ENCODE measurements at regions not wholly inside any gene's neighbourhood (a gene's known extent, or its start where the extent isn't known, plus 50 kb on each side); places are given as distances from the start of the nearest gene placed in this dataset.
A peak's percentile ranks its signal among the peaks of the same experiment; 100 is the strongest.
"Not testable (repeated sequence)": the region's sequence is repeated elsewhere in the genome, so short reads cannot be mapped to it uniquely, and the experiment has no call there.

- DNase-seq (ENCODE audit: low spot score), result no peak
Observed at GRCh38 chr9:84502066-84502465, 161.5 kb upstream of the SLC28A3 start.

- DNase-seq (ENCODE audit: low spot score), result no peak
Observed at GRCh38 chr9:84504360-84504759, 163.8 kb upstream of the SLC28A3 start.

GRCh38 chr9:84511651-84512050, 157.9 kb upstream of the NTRK2 start:
- DNase-seq (ENCODE audit: low spot score), result no peak

GRCh38 chr9:84512493-84512892, 157.0 kb upstream of the NTRK2 start:
- no peak for DNase-seq (ENCODE audit: low spot score)

- no peak for DNase-seq (ENCODE audit: low spot score)
Observed at GRCh38 chr9:84513473-84513872, 156.1 kb upstream of the NTRK2 start.

- no peak for DNase-seq (ENCODE audit: low spot score)
Observed at GRCh38 chr9:84513979-84514378, 155.6 kb upstream of the NTRK2 start.

GRCh38 chr9:84514421-84514820, 155.1 kb upstream of the NTRK2 start:
- peak; percentile 47 for DNase-seq (ENCODE audit: low spot score)

- no peak for DNase-seq (ENCODE audit: low spot score)
Observed at GRCh38 chr9:84517026-84517425, 152.5 kb upstream of the NTRK2 start.

- no peak for DNase-seq (ENCODE audit: low spot score)
Observed at GRCh38 chr9:84519413-84519812, 150.1 kb upstream of the NTRK2 start.

- no peak for DNase-seq (ENCODE audit: low spot score)
Observed at GRCh38 chr9:84521208-84521607, 148.3 kb upstream of the NTRK2 start.

- not testable (repeated sequence) for DNase-seq (ENCODE audit: low spot score)
Observed at GRCh38 chr9:84526211-84526610, 143.3 kb upstream of the NTRK2 start.

GRCh38 chr9:84527060-84527720, 142.3 kb upstream of the NTRK2 start:
- not testable (repeated sequence) for DNase-seq (ENCODE audit: low spot score)

- DNase-seq (ENCODE audit: low spot score), result not testable (repeated sequence)
Observed at GRCh38 chr9:84535973-84536372, 133.6 kb upstream of the NTRK2 start.

GRCh38 chr9:84538879-84539278, 130.7 kb upstream of the NTRK2 start:
- no peak for DNase-seq (ENCODE audit: low spot score)

GRCh38 chr9:84542554-84542953, 127.0 kb upstream of the NTRK2 start:
- DNase-seq (ENCODE audit: low spot score), result peak; percentile 58

- no peak for DNase-seq (ENCODE audit: low spot score)
Observed at GRCh38 chr9:84554069-84554664, 115.4 kb upstream of the NTRK2 start.

- DNase-seq (ENCODE audit: low spot score), result no peak
Observed at GRCh38 chr9:84556556-84556955, 113.0 kb upstream of the NTRK2 start.

- no peak for DNase-seq (ENCODE audit: low spot score)
Observed at GRCh38 chr9:84557751-84558150, 111.8 kb upstream of the NTRK2 start.

- DNase-seq (ENCODE audit: low spot score), result no peak
Observed at GRCh38 chr9:84563691-84564090, 105.8 kb upstream of the NTRK2 start.

GRCh38 chr9:84567805-84568204, 101.7 kb upstream of the NTRK2 start:
- DNase-seq (ENCODE audit: low spot score), result no peak

GRCh38 chr9:84570482-84571154, 98.9 kb upstream of the NTRK2 start:
- DNase-seq (ENCODE audit: low spot score), result no peak

- DNase-seq (ENCODE audit: low spot score), result peak; percentile 79
Observed at GRCh38 chr9:84573083-84573482, 96.4 kb upstream of the NTRK2 start.

- no peak for DNase-seq (ENCODE audit: low spot score)
Observed at GRCh38 chr9:84575705-84576104, 93.8 kb upstream of the NTRK2 start.

Data from umbilical cord (tissue), 1 donor.